Retinal pigment epithelial cell (primary cell): ENCODE measurements at regions not wholly inside any gene's neighbourhood (a gene's known extent, or its start where the extent isn't known, plus 50 kb on each side); places are given as distances from the start of the nearest gene placed in this dataset.

Source experiments
- DNase-seq: peaks from one replicate; pipeline ENCODE4 v3.0.0-alpha.2; 2010; ENCODE audit warnings: low read depth
- H3K4me3 ChIP-seq: 2 replicates; pipeline ENCODE4 v1.5.1; 2011; ENCODE audit warnings: mild to moderate bottlenecking, low read length, control low read depth, moderate library complexity
- TF ChIP-seq, protein P1 (sequence below): conservative IDR thresholded peaks from 2 replicates; pipeline ENCODE4 v1.5.1; 2011; ENCODE audit warnings: low read depth, low read length, control low read depth, inconsistent platforms

GRCh38 chr2:160925956-160926355 lies 234.3 kb upstream of the TANK start:
- TF ChIP-seq, protein P1, sequence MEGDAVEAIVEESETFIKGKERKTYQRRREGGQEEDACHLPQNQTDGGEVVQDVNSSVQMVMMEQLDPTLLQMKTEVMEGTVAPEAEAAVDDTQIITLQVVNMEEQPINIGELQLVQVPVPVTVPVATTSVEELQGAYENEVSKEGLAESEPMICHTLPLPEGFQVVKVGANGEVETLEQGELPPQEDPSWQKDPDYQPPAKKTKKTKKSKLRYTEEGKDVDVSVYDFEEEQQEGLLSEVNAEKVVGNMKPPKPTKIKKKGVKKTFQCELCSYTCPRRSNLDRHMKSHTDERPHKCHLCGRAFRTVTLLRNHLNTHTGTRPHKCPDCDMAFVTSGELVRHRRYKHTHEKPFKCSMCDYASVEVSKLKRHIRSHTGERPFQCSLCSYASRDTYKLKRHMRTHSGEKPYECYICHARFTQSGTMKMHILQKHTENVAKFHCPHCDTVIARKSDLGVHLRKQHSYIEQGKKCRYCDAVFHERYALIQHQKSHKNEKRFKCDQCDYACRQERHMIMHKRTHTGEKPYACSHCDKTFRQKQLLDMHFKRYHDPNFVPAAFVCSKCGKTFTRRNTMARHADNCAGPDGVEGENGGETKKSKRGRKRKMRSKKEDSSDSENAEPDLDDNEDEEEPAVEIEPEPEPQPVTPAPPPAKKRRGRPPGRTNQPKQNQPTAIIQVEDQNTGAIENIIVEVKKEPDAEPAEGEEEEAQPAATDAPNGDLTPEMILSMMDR: no peak
- no peak for DNase-seq
- H3K4me3 ChIP-seq: no peak overlapping the region

DNA sequence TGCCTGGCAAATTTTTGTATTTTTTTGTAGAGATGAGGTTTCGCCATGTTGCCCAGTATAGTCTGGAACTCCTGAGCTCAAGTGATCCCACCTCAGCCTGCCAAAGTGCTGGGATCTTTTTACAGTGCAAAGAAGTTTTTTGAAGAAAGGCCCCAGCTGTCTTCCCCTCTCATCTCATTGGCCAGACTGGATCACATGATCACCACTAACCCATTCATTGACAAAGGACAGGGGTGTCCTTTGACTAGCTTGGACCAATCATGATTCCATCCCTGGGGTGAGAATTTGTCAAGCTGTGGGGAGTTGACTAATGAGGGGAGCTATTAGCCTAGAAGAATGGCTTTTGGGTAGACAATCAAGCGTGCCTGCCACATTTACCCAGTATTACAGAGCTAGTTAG lies 232.9 kb upstream of the TANK start:
- TF ChIP-seq, protein P1: no peak
- no peak overlapping the region for H3K4me3 ChIP-seq
- DNase-seq: no peak

DNA sequence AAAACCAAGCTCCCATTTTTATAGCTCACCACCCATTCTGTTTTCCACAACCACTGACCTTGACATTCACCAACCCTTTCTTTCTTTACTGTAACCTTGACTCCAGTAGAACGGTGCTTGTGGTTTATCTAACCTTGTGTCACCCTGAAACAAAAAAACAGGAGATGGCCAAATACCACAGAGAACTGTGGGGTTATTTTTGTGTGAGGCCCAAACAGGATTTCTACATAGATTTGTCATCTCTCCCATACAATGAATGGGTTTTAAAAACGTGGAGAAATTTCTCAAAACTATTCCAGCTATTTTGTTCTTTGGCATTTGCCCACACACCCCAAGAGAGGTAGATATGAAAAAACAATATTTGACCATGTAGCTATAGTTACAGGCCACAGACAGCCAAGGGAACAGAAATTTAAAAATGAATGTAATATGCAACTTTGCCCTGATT lies 231.3 kb upstream of the TANK start:
- H3K4me3 ChIP-seq: no peak overlapping the region
- TF ChIP-seq, protein P1: no peak
- DNase-seq: no peak

DNA sequence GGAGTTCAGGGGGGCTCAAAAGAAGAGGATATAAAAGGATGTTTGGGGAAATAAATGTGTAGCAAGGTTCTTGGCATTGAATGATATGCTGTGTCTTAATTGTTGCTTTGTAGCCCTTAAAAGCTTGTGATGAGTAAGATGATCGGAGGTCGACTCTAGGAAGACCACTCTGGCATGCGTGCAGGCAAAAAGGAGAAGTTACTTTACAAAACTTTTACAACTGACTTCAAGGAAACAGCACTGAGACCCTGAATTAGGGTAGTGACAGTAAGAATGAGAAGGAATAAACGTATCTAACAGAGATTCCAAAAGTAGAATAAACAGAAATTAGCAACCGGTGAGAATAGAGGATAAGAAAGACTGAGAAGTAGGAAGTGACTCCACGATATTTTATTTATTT lies 228.7 kb upstream of the TANK start:
- TF ChIP-seq, protein P1: no peak
- H3K4me3 ChIP-seq: no peak overlapping the region

DNA sequence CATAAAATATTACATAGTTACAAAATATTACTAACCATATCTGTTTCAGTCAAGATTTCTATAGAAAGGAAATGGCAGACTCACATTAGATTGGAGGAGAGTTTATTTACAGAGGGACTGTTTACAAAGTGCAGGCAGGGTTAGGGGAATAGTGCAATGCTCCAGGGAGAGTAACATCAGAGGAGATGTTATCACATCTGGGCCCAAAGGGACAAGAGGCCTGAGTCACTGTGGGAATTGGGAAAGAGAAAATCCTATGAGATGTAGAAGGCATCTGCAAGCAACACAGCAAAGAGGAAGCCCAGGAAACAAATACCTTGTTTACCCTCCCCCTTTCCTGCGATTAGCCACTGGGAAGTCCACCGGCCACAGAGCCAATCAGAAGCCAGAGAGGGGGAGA lies 227.3 kb upstream of the TANK start:
- no peak for DNase-seq
- TF ChIP-seq, protein P1: no peak
- no peak overlapping the region for H3K4me3 ChIP-seq

More for the DNA sequence above, 228.7 kb upstream of the TANK start:
- no peak for DNase-seq

DNA sequence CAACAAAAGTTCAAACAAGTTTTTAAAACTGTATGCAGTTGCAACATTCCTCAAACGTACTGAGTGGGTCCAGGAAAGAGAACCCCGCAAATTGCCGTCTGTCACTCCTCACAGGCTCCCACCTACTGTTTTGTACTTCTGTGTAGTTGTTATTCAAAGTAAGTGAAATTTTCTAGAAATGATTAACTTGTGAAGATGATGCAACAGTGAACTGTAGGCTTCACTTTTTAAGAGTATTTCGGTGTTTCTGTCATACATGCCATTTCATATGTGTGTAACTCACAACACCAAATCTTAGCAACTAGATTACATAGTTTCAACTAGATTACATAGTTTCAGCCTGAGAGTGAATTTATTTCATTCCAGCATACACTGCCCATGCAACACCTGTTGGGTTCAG lies 226.0 kb upstream of the TANK start:
- DNase-seq: no peak
- TF ChIP-seq, protein P1: no peak
- H3K4me3 ChIP-seq: no peak overlapping the region

DNA sequence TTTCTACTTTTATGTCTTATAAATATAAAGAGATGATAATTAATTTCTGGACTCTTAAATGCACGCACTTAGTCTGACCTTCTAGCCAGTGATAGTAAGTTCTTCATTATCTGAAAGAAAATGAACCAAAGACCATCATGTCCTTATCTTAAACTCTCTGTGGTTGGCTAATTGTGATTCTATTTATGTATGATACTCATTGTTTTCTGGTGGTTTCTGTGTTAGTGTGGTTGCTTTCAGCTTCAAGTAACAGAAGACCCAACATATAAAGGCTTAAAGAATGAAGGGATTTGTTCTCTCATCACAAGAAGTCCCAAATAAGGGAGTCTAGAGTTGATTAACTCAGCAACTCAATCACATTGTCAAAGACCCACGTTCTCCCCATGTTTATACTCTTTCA lies 225.2 kb upstream of the TANK start:
- TF ChIP-seq, protein P1: no peak
- H3K4me3 ChIP-seq: no peak overlapping the region
- no peak for DNase-seq
